GM18858 (cell line): ENCODE measurements at regions not wholly inside any gene's neighbourhood (a gene's known extent, or its start where the extent isn't known, plus 50 kb on each side); places are given as distances from the start of the nearest gene placed in this dataset.
"Not testable (repeated sequence)": the region's sequence is repeated elsewhere in the genome, so short reads cannot be mapped to it uniquely, and the experiment has no call there.

ENCODE experiments used
- ATAC-seq: cut with Tn5 transposase; IDR thresholded peaks from one replicate; pipeline ENCODE4 v1.9.1; 2021; ENCODE audit not compliant: unreplicated experiment

DNA sequence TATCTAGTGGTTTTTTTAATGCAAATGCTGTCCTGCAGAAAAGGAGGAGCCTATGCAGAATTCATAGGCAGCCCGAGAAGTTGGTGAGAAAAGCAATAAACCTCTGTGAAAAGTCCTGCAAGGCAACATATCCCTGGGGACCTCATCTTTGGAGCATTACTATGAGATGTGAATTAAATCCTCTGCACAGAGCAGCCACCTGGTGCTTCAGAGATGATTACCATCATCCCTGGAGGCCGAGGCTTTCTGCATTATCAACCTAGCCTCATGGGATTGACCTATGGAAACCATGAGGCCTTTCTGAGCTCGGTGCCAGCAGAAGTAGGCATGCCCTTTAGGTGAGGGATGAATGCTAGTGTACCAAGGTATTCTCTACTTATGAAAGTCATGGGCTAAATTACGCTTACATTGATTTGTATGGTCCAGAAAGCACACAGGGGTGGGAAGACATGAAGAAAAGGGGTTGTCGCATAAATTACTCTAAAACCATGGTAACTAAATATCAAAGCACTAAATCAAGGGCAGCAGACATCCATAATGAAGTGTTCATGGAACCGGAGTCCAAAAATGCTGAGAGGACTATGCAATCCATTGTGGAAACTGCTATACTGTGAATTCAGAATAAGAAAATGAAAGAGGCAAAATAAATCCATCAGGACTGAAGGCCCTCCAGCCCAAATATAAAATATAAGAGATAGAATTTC lies 623.5 kb upstream of the DDX18 start:
- no peak for ATAC-seq

DNA sequence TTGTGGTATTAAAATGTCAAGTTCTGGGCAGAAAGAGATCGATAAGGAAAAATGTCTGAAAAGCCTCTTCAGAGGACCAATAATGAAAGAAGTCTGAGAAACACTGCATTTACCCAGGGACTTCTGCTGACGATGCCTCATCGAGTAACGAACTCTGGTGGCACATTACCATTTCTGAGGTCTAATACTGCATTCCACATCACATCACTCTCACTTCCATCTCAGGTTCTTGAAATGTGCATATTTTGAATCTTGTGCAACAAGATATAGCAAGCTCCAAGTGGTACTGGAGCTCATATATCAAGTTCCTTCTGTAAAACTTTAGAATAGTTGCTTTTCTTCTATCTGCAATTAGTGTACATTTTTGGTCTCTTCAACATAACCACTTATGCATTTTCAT lies 619.1 kb upstream of the DDX18 start:
- ATAC-seq: no peak

- no peak for ATAC-seq
These were observed 615.0 kb upstream of the DDX18 start for GRCh38 chr2:117199511-117199910.

DNA sequence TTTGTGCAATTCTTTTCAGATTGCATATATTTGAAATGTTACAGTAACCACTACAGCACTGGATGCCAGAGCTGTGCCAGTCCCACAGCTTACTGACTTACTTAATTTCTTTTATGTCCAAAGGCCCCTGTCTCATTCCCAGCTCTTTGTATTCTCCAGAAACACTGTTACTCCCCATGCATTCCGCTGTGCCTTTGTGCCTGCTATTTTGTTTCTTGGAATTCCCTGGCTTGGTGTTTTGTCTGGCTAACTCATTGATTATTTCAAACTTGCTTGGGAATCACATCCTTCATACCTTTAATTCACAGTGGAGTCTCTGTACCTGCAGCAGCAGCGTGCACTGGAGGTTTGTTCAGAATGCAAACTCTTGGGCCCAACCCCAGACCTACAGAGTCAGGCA lies 601.9 kb upstream of the DDX18 start:
- ATAC-seq: no peak

DNA sequence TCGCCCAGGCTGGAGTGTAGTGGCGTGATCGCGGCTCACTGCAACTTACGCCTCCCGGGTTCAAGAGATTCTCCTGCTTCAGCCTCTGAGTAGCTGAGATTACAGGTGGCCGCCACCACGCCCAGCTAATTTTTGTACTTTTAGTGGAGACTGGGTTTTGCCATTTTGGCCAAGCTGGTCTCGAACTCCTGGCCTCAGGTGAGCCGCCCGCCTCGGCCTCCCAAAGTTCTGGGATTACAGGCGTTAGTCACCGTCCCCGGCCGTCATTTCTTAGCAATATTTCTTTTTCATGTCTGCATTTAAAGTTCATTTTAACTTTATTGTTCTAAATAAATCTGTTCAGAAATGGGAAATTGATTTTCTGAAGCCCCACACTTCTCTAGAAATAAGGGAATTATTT lies 597.3 kb upstream of the DDX18 start:
- no peak for ATAC-seq

DNA sequence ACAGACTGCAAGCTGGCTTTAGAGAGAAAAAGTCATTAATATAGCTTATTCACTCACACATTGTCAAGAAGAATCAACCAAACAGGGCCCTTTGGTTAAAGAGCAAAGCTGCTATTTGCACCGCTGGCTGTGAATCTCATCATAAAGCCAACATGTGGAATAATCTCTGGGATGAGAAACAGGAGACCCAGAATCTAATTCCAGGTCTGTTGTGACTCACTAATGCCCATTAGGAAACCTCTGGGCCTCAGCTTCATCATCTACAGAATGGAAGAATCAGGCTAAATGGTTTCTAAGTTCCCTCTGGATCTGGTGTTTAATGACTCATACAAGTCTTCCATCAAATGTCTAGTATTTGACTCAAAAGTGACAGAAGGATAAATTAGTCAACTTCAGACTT lies 591.7 kb upstream of the DDX18 start:
- no peak for ATAC-seq

DNA sequence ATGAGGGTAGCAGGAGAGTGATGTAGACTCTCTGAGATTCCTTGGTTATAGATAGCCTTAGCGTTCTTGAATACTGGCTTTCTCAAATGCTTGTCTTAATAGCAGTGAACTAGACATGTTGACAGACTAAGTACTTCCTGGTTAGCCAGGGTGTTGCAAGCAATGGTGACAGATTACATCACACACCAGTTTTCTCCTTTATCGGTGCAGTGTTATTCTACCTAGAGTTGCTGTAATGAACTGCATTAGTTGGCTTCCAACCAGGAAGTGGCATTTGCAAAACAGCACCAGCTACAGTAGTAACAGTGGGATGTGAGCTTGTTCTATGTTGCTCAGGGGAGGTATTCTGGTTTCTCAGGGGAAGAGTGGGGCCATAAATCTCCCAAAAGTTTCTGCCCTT lies 582.2 kb upstream of the DDX18 start:
- no peak for ATAC-seq

DNA sequence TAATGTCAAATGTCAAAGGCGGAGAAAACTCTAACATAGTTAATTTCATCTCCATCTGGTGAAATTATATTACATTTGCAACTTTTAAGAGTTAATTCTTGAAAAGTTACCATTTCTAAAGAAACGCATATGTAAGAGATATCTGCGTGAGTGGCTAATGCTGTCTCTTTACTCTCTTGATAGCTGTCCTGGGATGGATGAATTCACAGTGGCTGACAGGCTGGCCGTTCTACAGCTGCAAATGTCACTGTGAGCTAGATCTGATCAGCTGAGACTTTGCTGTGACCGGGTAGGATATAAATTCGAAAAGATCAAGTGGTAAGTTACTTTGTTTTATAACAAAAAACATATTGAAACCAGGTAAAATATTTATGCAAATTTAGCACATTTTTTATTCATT lies 557.1 kb upstream of the DDX18 start:
- ATAC-seq: no peak

GRCh38 chr2:117269574-117269973 lies 544.9 kb upstream of the DDX18 start:
- ATAC-seq: no peak

DNA sequence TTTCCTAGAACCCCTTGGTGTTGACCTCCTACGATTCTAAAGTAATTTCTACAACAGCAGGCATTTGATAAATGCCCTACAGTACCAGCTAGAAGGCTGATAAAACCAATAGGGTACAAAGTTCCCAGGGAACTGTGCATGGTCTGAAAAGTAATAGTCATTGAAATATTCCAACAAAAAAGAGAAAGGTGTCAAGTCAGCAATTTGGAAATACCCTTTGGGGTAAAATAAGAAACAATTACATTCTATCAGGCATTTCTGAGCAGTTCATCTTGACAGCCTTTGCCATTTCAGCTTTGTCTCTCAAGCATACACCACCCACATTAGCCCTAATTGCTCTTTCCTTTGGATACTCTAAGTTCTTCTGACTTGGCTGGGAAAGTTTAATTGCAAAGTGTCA lies 542.9 kb upstream of the DDX18 start:
- no peak for ATAC-seq

DNA sequence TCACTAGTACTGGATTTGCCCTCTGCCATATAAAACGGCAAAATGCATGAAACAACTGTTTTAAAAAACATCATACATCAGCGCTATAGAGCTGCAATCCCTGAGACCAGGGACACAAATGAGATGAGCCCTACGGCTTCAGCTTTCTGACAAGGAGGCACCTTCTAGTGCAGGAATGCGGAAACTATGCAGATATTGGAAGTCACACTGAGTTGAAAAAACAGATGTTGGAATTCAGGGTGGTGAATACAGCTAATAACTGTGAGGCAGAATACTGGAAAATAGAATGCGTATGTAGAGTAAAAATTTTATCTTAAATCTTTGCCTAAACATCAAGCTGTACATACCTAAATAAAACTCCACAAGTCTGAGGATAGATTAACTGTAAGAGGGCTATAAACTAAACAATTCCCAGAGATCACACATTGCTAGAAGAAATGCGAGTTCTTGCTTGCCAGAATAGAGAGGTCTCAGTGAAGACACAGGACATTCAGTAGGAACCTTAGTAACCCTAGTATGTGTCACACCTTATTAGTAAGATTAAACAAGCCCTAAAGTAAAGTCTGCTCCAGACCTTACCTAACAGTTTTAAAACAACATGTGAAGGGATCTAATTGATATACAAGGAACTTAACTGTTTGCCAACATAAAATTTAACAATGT lies 541.4 kb upstream of the DDX18 start:
- no peak for ATAC-seq

- ATAC-seq: no peak
These were observed 521.5 kb upstream of the DDX18 start for GRCh38 chr2:117293012-117293411.

DNA sequence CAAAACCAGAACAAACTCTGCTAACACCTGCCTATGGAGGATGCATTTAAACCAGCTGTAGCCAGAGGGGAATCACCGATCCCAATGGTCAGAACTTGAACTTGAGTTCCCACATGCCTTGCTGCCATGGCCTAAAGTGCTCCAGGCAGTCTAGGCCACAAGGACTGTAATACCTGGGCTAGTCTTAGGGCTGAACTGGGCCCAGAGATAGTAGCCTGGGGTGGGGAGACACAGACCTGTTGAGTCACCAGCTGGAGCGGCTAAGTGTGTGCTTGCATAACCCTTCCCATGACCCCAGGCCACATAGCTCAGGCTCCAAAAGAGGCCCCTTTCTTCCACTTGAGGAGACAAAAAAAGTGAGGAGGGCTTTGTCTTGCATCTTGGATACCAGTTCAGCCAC lies 515.0 kb upstream of the DDX18 start:
- ATAC-seq: no peak

DNA sequence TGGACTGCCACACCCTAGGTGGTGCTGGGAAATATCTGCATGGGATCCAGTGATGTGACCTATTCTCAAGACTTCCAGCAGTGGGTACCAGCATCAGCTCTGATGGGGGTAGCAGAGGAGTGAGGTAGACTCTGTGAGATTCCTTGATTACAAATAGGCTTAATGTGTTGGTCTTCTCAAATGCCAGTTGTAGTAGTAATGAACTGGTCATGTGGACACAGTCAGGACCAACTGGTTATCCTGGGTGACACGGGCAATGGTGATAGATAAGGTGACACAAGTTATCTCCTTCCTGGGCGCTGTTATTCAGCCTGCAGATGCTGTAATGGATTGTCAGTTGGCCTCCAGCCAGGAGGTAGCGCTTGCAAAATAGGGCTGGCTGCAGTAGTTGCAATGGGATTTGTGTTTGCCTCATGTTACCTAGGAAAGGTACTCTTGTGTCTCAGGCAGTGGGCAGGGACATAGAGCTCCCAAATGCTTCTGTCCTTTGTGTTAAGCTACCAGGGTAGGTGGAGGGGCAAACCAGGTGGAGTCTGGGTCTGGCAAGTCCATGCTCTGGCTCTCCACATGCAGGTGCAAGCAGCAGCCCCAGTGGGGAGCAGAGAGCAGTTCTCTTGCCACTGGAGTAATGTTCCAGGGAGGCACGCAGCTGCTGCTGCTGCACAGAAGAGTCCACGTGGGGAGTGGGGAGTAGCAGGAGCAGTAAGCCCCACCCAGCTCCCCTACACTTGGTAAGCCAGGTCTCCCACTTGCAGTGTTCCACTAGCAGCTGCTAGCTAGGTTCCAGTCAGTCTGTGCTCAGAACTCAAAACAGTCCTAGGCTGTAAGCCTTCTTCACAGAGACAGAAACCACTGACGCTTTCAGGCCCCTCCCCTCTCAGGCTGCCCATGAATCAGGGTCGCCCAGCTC lies 505.4 kb upstream of the DDX18 start:
- ATAC-seq: no peak

GRCh38 chr2:117321816-117322215 lies 492.7 kb upstream of the DDX18 start:
- no peak for ATAC-seq

DNA sequence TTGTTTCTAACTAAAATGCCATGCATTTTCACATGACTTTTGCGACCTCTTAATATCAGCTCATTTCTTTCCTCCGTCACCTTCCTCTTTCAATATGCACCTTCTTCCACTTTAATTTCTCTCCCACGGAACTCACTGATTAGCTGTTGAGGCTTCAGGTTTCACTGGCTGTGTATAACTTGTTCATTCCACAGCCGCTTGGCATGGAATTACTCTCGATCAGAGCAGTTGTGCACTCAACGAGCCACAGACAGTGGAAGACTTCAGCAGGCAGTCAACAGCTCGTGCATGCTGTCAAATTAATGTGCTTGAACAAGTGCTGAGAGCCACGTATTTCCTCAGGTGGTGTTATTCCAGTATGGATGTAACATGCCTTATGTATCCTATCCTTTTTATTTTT lies 491.2 kb upstream of the DDX18 start:
- no peak for ATAC-seq

GRCh38 chr2:117330641-117331040 lies 483.9 kb upstream of the DDX18 start:
- ATAC-seq: no peak

GRCh38 chr2:117335967-117336366 lies 478.5 kb upstream of the DDX18 start:
- no peak for ATAC-seq

DNA sequence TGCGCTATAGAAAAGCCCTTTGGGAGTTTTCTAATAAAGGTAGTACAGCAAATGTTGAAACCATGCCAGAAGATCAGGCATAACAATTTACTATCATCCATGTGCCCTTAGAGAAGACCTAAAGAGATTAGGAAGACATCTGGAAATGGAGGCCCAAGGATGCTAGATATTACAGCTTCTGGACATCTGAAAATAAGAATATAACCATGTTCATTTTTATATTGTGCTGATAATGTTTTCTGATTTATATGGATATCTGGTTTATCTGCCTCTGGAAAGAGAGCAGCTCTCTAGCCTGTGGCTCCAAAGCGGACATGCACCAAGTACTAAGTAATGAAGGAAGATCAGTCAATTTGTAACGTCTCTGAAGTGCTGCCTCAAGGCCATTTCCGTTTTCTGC lies 478.0 kb upstream of the DDX18 start:
- ATAC-seq: no peak

DNA sequence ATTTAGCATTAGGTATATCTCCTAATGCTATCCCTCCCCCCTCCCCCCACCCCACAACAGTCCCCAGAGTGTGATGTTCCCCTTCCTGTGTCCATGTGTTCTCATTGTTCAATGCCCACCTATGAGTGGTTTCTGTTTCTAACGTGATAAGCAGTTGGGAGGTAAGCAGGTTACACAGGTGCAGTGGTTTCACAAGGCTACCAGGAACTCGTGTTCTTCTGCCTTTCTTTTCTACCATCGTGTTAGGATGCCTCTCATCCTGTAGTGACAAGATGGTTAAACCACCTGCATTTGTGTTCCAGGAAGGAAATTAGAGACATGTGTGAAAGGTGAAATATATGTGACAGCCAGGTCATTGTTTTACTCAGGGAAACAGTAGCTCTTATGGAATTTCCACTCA lies 476.5 kb upstream of the DDX18 start:
- ATAC-seq: not testable (repeated sequence)

DNA sequence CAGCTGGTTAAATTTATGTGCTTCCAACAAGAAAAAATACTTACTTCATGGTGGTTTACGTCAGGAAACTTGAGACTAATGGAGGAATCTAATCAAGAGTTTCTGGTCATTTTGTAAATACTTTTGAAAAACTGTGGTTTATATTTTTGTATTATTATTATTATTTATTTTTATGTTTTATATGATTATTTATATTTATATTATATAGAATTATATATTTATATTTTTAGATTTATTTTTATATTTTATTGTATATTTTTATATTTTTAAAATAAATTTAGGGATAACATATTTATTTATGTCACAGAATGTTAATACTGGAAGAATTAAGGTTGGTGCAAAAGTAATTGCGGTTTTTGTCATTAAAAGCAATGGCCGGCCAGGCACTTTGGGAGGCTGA lies 474.5 kb upstream of the DDX18 start:
- no peak for ATAC-seq

GRCh38 chr2:117341690-117342089 lies 472.8 kb upstream of the DDX18 start:
- ATAC-seq: no peak
